AG10803 (cell line): ENCODE measurements at regions not wholly inside any gene's neighbourhood (a gene's known extent, or its start where the extent isn't known, plus 50 kb on each side); places are given as distances from the start of the nearest gene placed in this dataset.

Experiments used
- DNase-seq: peaks from one replicate; pipeline ENCODE4 v3.0.0; 2010; ENCODE audit warnings: low read depth
- H3K4me3 ChIP-seq: 2 replicates; pipeline ENCODE4 v1.5.1; 2011; ENCODE audit warnings: mild to moderate bottlenecking, low read length, control low read depth
- TF ChIP-seq, protein P1 (sequence below): conservative IDR thresholded peaks from 2 replicates; pipeline ENCODE4 v1.5.1; 2011; ENCODE audit warnings: mild to moderate bottlenecking, low read length, control low read depth, inconsistent platforms

DNA sequence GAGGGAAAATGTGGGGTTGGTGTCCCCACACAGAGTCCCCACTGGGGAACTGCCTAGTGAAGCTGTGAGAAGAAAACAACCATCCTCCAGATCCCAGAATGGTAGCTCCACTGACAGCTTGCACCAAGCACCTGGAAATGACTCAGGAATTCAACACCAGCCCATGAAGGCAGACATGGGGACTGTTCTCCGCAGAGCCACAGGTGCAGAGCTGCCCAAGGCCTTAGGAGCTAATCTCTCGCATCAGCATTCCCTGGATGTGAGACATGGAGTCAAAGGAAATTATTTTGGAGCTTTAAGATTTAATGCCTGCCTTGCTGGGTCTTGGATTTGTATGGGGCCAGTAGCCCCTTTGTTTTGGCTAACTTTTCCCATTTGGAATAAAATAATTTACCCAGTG is 367.9 kb downstream of the FAM133A start:
- H3K4me3 ChIP-seq: no peak overlapping the region
- no peak for DNase-seq
- TF ChIP-seq, protein P1, sequence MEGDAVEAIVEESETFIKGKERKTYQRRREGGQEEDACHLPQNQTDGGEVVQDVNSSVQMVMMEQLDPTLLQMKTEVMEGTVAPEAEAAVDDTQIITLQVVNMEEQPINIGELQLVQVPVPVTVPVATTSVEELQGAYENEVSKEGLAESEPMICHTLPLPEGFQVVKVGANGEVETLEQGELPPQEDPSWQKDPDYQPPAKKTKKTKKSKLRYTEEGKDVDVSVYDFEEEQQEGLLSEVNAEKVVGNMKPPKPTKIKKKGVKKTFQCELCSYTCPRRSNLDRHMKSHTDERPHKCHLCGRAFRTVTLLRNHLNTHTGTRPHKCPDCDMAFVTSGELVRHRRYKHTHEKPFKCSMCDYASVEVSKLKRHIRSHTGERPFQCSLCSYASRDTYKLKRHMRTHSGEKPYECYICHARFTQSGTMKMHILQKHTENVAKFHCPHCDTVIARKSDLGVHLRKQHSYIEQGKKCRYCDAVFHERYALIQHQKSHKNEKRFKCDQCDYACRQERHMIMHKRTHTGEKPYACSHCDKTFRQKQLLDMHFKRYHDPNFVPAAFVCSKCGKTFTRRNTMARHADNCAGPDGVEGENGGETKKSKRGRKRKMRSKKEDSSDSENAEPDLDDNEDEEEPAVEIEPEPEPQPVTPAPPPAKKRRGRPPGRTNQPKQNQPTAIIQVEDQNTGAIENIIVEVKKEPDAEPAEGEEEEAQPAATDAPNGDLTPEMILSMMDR: no peak

DNA sequence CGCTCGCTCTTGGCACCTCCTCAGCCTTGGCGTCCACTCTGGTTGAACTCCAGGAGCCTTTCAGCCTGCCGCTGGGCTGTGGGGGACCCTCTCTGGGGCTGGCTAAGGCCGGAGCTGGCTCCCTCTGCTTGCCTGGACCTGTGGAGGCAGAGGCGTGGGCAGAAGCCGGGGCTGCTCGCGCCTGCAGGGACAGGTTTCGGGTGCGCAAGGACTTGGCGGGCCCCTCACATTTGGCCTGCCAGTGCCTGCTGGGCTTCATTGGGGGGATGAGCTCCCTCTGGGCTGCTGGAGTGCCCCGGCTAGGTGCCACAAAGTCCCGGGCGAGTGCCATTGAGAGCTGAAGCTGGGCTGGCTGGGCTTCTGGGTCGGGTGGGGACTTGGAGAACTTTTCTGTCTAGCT is 371.7 kb downstream of the FAM133A start:
- TF ChIP-seq, protein P1: no peak
- no peak for DNase-seq
- no peak overlapping the region for H3K4me3 ChIP-seq

DNA sequence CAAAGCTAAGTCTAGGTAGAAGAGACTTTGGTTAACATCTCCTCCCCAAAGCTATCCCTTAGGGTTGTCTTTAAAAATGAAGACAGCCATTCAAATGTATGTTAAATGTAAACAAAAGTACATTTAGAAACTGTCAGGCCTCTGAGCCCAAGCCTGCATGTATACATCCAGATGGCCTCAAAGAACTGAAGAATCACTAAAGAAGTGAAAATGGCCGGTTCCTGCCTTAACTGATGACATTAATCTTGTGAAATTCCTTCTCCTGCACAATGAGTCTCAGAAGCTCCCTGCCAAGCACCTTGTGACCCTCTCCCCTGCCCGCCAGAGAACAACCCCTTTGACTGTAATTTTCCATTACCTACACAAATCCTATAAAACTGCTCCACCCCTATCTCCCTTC is 377.9 kb downstream of the FAM133A start:
- DNase-seq: no peak
- TF ChIP-seq, protein P1: no peak
- H3K4me3 ChIP-seq: no peak overlapping the region

DNA sequence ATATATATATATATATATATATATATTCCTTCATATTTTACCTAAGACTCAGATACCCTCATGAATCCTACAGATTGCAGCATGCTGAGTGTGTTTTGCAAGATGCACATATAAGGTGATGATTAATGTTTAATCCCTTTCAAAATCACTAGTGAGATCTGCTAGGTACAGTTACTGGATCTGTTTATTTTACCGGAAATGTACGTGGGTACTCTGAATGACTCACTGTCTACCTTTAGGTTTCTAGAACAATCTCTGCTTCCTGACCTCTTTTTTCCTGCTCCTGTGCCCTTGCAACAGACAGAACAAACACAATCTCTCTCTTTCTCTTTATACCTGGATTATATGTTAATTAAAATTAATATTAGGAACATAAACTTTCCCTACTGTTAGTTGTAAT is 379.6 kb downstream of the FAM133A start:
- no peak overlapping the region for H3K4me3 ChIP-seq
- TF ChIP-seq, protein P1: no peak
- DNase-seq: no peak

DNA sequence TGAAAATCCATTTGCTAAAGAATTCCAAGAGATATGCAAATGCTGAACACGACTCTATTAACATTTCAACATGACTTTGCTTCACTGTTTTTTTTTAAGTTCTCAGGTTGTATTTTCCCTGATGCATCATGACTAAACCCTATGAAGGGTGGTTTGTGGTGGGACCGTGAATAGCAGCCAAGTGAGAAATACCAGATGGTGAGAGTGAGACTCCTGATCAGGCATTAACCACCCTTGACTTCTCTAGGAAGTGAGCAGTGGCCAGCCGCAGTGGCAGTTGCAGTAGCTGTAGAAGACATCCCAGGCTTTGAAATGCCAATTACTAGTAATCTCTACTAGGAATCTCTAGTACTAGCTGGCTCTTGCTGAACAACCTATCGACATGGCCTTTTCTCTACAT is 383.4 kb downstream of the FAM133A start:
- DNase-seq: no peak
- TF ChIP-seq, protein P1: no peak
- H3K4me3 ChIP-seq: no peak overlapping the region

DNA sequence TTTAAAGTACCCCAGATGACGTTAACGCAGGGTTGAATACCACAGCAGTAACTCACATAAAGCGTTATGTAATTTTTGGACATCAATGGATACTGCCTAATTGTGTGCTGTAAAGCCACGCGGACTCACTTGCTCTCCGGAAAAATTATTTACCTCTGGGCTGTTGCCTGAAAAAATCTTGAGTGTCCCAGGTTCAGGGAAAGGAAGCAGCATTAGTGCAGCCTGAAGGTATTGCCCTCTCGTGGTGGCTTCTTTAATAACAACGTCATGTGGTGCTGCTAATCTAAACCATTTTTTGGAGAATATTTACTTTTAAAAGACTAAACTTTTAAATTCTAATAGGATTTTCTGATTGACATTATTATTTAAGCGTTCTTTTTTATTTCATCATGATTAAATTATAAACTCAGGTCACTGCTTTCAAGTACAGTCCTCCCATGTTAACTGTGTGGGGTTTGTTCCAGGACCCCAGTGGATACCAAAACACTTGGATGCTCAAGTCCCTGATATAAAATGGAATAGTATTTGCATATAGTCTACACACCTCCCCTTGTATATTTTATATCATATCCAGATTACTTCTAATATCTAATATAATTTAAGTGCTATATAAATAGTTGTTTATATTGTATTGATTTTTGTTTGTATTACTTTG is 384.8 kb downstream of the FAM133A start:
- TF ChIP-seq, protein P1: 0 out of 2 replicates have a peak, but pooled peaks have one; percentile 10
- H3K4me3 ChIP-seq: no peak overlapping the region
- DNase-seq: no peak

DNA sequence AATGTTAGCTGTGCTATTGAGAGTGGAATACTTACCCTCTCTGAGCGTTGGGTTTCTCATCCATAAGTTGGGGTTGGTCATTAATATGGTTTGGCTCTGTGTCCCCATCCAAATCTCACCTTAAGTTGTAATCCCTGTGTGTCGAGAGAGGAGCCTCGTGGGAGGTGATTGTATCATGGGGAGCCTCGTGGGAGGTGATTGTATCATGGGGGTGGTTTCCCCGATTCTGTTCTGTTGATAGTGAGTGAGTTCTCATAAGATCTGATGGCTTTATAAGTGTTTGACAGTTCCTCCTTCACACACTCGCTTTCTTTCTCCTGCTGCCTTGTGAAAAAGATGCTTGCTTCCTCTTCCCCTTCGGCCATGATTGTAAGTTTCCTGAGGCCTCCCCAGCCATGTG is 391.1 kb downstream of the FAM133A start:
- DNase-seq: no peak
- no peak overlapping the region for H3K4me3 ChIP-seq
- TF ChIP-seq, protein P1: no peak
